MCF 10A (cell line): ENCODE measurements at regions not wholly inside any gene's neighbourhood (a gene's known extent, or its start where the extent isn't known, plus 50 kb on each side); places are given as distances from the start of the nearest gene placed in this dataset.
A peak's percentile ranks its signal among the peaks of the same experiment; 100 is the strongest.

Experiments used
- BruUV-seq: library from RNA; stranded (reverse); fragments of 400-500 nt; replicated peaks from 2 replicates; lab custom pipeline; 2021; lab: Mats Ljungman, UMichigan
- CTCF ChIA-PET: fragments of 300-600 bp; sonication (Branson Sonifier 250); formaldehyde crosslinking; extraction: SDS; loops from one replicate; lab custom pipeline; 2021; ENCODE audit warnings: antibody characterized with exemption, inconsistent platforms; lab: Yijun Ruan, JAX
- POLR2A ChIA-PET: fragments of 300-600, 350-650 bp; sonication (Branson Sonifier 250); formaldehyde crosslinking; extraction: SDS; loops from one replicate; lab custom pipeline; 2020; ENCODE audit warnings: antibody characterized with exemption, inconsistent platforms; lab: Yijun Ruan, JAX
- DNase-seq: peaks from one replicate; pipeline ENCODE4 v3.0.0-alpha.2; 2018; ENCODE audit not compliant: unreplicated experiment
- H3K27ac Mint-ChIP-seq: one replicate; pipeline ENCODE4 v1.8.0; 2022; ENCODE audit warnings: mild to moderate bottlenecking, low read depth, mixed read lengths; ENCODE audit not compliant: unreplicated experiment
- H3K27me3 Mint-ChIP-seq: one replicate; pipeline ENCODE4 v1.8.0; 2022; ENCODE audit warnings: mixed read lengths; ENCODE audit not compliant: insufficient read depth, unreplicated experiment
- H3K36me3 Mint-ChIP-seq: one replicate; pipeline ENCODE4 v1.8.0; 2022; ENCODE audit warnings: mild to moderate bottlenecking, moderate library complexity, mixed read lengths; ENCODE audit not compliant: insufficient read depth, unreplicated experiment
- H3K4me1 Mint-ChIP-seq: one replicate; pipeline ENCODE4 v1.8.0; 2022; ENCODE audit warnings: mixed read lengths; ENCODE audit not compliant: insufficient read depth, unreplicated experiment
- H3K4me3 Mint-ChIP-seq: one replicate; pipeline ENCODE4 v1.8.0; 2022; ENCODE audit warnings: mild to moderate bottlenecking, moderate library complexity, mixed read lengths; ENCODE audit not compliant: unreplicated experiment
- H3K9me3 Mint-ChIP-seq: one replicate; pipeline ENCODE4 v1.8.0; 2022; ENCODE audit warnings: mixed read lengths; ENCODE audit not compliant: unreplicated experiment
- CTCF ChIP-seq: fragments of 200-600 bp; IDR thresholded peaks from one replicate; pipeline ENCODE4 v1.8.0; 2022; ENCODE audit warnings: antibody characterized with exemption, mild to moderate bottlenecking; ENCODE audit not compliant: unreplicated experiment
- intact Hi-C: fragments of 100-400 bp; cut with micrococcal nuclease; formaldehyde crosslinking; loops from 2 replicates; pipeline ENCODE4 v1.14.1; 2022

- Mint-ChIP-seq H3K27me3 (no peaks in the 10 kb centered on the region), H3K4me1 (peaks cover 7% of the 10 kb centered on the region), H3K36me3 (no peaks in the 10 kb centered on the region), H3K27ac (no peak overlapping the region), H3K4me3 (no peak overlapping the region), H3K9me3 (no peaks in the 10 kb centered on the region)
- no TSS peak for BruUV-seq
- ChIA-PET CTCF (interaction anchor here (0.6 kb wide), 2 partner anchors 133 to 217 kb away, joined by 4 read pairs; no protein-coding TSS in a partner anchor), POLR2A (no interaction called here)
- no peak for DNase-seq
- intact Hi-C loops, result no loop called here
- TF ChIP-seq CTCF, result no peak
Measured at GRCh38 chr6:54048782-54049181, 62.5 kb upstream of the MLIP start.

- intact Hi-C loops, result no loop called here
- TF ChIP-seq CTCF, result no peak
- POLR2A ChIA-PET, result interaction anchor here (0.6 kb wide), 2 partner anchors 27 to 45 kb away, joined by 3 read pairs; no protein-coding TSS in a partner anchor
Measured at GRCh38 chr6:54050750-54051149, 60.5 kb upstream of the MLIP start.

GRCh38 chr6:54053881-54054391 lies 57.3 kb upstream of the MLIP start:
- BruUV-seq, result no TSS peak

More at GRCh38 chr6:54050750-54051149, 60.5 kb upstream of the MLIP start:
- no peak overlapping the region for H3K27ac Mint-ChIP-seq
- peaks cover 14% of the 10 kb centered on the region for H3K4me1 Mint-ChIP-seq
- CTCF ChIA-PET, result no interaction called here
- H3K27me3 Mint-ChIP-seq, result no peaks in the 10 kb centered on the region
- H3K4me3 Mint-ChIP-seq, result no peak overlapping the region
- H3K9me3 Mint-ChIP-seq, result no peaks in the 10 kb centered on the region
- no peak for DNase-seq
- no TSS peak for BruUV-seq
- H3K36me3 Mint-ChIP-seq, result no peaks in the 10 kb centered on the region

More at GRCh38 chr6:54053881-54054391, 57.3 kb upstream of the MLIP start:
- Mint-ChIP-seq H3K4me1 (peaks cover 14% of the 10 kb centered on the region), H3K4me3 (peak overlapping the region; percentile 55), H3K9me3 (no peaks in the 10 kb centered on the region), H3K27me3 (no peaks in the 10 kb centered on the region), H3K27ac (peak overlapping the region; percentile 66), H3K36me3 (no peaks in the 10 kb centered on the region)
- ChIA-PET CTCF (interaction anchor here (0.7 kb wide), 1 partner anchor 1239 kb away, joined by 3 read pairs; no protein-coding TSS in a partner anchor), POLR2A (interaction anchor here (0.5 to 1.5 kb wide), 4 partner anchors 30 to 369 kb away, joined by 3 to 7 read pairs (median 4); no protein-coding TSS in a partner anchor)
- TF ChIP-seq CTCF, result no peak
- intact Hi-C loops, result no loop called here
- peak; percentile 89 for DNase-seq
